Limb (tissue), 2 donors: ENCODE measurements at regions not wholly inside any gene's neighbourhood (a gene's known extent, or its start where the extent isn't known, plus 50 kb on each side); places are given as distances from the start of the nearest gene placed in this dataset.
"Not testable (repeated sequence)": the region's sequence is repeated elsewhere in the genome, so short reads cannot be mapped to it uniquely, and the experiment has no call there.

Experiments used
- DNase-seq, 2 donors: peaks; one replicate each; pipeline ENCODE4 v3.0.0-alpha.2; 2016; ENCODE audit errors: extremely low spot score in 2 of 2

- DNase-seq, result no peak
These were observed 633.9 kb upstream of the LMO3 start for GRCh38 chr12:17239874-17240273.

DNA sequence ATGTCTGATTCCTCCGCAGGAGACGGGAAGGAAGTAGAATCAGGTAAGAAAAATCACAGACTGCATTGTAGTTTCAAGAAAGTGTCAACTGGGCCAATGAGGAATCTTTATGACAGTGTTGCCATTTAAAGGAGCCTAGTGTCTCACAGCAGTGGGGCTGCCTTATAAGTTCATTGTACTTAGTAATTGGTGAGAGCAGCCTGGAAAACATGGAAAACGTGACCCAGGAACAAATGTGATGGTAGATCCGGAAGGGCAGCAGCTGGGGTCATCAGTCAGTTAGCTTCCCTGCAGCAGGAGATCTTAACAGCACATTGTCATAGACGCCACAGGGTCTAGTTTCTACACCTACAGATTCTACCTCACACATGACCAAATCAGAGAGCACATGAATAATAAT, 630.0 kb upstream of the LMO3 start:
- DNase-seq, result no peak

DNA sequence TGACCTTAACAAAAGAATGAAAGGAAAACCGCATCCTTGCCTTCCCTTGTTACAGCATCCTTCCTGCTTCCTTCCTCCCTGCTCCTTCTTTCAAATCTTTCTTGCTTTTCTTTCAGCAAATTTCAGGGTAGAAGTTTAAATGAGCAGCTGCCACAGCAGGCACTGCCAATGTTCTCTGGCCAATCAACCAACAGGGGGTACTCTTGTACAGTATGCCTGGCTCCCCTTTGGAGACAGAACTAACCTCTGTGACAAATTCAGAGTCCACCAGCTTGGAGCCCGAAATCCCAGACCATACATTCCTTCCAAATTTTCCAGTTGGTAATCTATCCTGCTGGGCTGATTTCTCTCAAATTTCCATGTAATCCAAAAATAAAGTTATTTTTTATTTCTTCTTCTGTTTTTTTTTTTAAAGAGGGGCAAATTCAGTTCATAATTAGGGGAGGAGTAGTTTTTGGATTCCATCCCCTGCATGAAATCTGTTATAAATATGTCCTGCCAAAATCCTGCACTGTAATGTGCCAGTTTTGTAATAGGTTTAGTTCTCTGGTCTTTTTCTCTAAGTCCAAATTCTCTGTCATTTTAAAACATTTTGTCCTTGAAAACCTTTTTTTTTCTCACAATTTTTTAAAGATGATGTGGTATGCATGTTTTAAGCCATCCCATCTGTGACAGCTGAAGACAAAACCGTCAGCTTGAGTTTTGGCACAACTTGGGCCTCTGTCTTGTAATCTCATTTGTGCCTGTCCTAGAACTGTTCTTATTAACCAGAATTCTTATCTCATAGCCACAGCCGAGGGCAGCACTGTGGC, 610.0 kb upstream of the LMO3 start:
- peak in 1 of 2 donors; percentile 17 for DNase-seq

DNA sequence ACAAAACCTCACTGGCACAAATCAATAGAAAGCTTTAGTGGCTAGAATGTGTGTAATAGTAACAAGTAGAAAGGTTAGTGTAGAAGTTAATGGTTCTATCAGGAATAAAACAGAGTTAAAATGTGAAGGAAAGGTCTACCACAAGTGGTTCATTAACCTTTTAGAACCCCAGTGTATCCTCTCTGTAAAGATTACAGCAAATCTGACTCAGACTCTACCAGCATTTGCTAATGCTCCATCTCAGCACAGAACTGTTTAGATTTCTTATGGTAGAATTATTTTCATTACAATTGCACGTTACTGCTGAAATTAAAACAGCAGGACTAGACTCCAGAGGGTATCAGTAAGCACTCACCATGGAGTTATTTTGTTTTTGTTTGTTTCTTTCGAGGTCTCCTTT, 609.0 kb upstream of the LMO3 start:
- no peak for DNase-seq

GRCh38 chr12:17206553-17206952, 600.6 kb upstream of the LMO3 start:
- DNase-seq, result no peak

DNA sequence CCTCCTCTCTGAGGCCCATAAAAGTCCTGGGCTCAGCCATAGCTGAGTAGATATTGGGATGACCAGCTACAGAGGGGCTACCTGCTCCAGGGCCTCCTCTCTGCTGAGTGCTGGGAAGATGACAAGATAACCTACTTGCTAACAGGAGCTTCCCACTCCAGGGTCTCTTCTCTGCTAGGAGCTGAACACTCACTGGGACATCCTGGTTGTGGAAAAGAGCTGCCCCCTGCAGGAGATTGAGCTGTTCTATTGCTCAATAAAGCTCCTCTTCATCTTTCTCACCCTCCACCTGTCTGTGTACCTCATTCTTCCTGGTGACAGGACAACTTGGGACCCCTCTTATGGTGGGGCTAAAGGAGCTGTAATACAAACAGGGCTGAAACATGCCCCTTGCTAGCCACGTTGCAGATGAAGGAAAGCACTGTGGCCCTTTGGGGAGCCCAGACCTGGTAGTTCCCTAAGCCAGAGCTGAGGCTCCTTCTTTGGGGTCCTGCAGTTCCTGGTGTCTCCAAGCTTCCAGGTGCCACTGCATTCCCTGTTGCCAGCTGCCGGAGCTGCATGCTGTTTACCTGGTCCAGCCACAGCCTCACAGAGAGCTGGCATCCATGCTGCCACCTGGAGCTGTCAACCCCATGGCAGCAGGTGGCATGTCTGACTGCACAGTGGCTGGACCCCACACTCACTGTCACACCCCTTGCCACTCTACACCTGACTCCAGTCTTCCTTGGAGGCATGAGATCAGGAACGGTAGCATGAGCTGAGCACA, 598.5 kb upstream of the LMO3 start:
- no peak for DNase-seq

- DNase-seq, result no peak
These were observed 597.5 kb upstream of the LMO3 start for GRCh38 chr12:17203497-17203896.

GRCh38 chr12:17197971-17198370, 592.0 kb upstream of the LMO3 start:
- no peak for DNase-seq

GRCh38 chr12:17192721-17193120, 586.8 kb upstream of the LMO3 start:
- no peak for DNase-seq

- DNase-seq, result no peak
These were observed 563.9 kb upstream of the LMO3 start for GRCh38 chr12:17169726-17170471.

GRCh38 chr12:17159506-17160300, 553.7 kb upstream of the LMO3 start:
- DNase-seq, result no peak

- DNase-seq, result no peak
These were observed 552.2 kb upstream of the LMO3 start for GRCh38 chr12:17158201-17158600.

DNA sequence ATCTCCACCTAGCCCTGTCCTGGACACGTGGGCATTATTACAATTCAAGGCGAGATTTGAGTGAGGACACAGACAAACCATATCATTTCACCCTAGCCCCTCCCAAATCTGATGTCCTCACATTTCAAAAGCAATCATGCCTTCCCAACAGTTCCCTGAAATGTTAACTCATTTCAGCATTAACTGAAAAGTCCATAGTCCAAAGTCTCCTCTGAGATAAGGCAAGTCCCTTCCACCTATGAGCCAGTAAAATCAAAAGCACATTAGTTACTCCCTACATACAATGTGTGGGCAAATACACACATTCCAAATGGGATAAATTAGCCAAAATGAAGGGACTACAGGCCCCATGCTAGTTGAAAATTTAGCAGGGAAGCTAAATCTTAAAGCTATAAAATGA, 546.0 kb upstream of the LMO3 start:
- DNase-seq, result no peak

DNA sequence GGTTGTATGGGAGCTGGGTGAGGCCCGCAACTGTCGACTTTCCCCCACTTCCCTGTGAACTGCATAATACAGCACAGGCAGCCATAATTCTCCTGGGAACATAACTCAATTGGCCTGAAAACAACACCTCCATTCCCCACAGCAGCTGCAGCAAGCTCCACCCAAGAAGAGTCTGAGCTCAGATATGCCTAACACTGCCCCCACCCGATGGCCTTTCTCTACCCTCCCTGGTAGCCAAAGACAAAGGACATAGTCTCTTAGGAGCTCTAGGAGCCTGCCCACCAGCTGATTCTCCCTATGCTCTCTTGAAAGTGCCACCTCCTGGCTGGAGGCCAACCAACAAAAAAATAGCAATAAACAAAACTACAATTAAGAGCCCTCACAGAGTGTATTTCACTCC, 542.7 kb upstream of the LMO3 start:
- DNase-seq, result no peak

GRCh38 chr12:17142856-17143255, 536.9 kb upstream of the LMO3 start:
- no peak for DNase-seq

GRCh38 chr12:17139931-17140330, 534.0 kb upstream of the LMO3 start:
- no peak for DNase-seq

GRCh38 chr12:17137396-17137795, 531.4 kb upstream of the LMO3 start:
- no peak for DNase-seq

- DNase-seq, result no peak
These were observed 528.4 kb upstream of the LMO3 start for GRCh38 chr12:17134315-17134714.

DNA sequence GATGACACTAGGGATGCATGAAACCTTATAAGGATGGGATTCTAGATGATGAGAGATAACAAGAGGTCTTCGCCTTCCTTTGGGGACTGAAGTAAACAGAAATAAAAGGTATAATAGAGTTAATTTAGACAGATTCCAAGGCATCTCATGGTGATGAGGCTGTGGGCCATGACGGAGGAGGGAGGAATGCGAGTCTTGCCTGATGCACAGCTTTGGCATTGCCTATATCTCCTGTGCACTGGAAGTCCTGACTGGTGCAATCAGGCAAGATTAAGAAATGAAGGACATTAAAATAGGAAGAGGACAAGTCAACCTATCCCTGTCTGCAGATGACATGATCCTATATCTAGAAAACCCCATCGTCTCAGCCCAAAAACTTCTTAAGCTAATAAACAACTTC, 526.4 kb upstream of the LMO3 start:
- no peak for DNase-seq

- not testable (repeated sequence) for DNase-seq
These were observed 510.6 kb upstream of the LMO3 start for GRCh38 chr12:17116538-17116937.

- DNase-seq, result no peak
These were observed 504.4 kb upstream of the LMO3 start for GRCh38 chr12:17110316-17110715.
